ENCODE measurements at regions not wholly inside any gene's neighbourhood (a gene's known extent, or its start where the extent isn't known, plus 50 kb on each side); places are given as distances from the start of the nearest gene placed in this dataset.

DNA sequence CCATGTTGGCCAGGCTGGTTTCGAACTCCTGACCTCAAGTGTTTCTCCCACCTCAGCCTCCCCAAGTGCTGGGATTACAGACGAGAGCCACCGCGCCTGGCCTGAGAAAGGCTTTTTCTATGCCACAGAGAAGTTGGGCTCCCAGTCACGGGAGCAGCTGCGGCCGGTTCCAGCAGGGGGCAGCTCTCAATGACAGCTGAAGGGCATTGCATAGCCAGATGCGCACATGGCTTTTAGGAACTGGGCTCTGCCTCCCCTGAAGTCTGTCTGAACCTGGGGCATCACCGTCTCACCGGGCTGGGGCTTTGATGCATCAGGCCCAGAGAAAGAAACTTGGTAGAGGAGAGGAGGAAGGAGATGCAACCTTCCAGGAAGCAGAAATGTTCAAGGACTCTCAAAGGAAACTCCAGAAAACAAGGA lies 84.2 kb upstream of the LAPTM4A start:
- TF ChIP-seq EZH2phosphoT487 (IDR thresholded peaks at IDR 0.05; ENCODE audit: insufficient read depth, low read depth): no peak
- no peak for TF ChIP-seq EZH2 (IDR thresholded peaks at IDR 0.05; ENCODE audit: insufficient read depth, poor library complexity, severe bottlenecking)

All from GM23248 (cell line).